ENCODE measurements at regions not wholly inside any gene's neighbourhood (a gene's known extent, or its start where the extent isn't known, plus 50 kb on each side); places are given as distances from the start of the nearest gene placed in this dataset.

DNA sequence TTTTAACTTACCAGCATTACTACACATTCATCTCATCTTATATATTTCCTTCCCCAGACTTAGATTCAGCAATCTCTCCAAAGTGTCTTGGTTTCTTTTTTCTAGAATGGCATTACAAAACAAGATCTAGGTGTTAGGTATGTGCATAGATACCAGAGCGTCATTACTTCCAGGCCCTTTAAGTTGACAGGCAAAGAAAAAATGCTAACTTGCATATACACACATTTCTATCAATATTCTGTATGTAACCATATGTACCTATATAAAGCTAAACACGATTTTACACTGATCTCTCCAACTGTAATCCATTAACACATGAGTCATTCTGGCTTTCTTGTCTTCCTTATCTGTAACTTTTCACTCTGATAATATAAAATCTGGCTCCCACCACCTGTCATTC lies 503.8 kb upstream of the NRXN1 start:
- Histone ChIP-seq H3K4me3 (no peak overlapping the region), H3K27ac (no peak overlapping the region), H3K27me3 (replicated peaks; ENCODE audit: insufficient read depth) (no peaks in the 10 kb centered on the region), H3K36me3 (no peaks in the 10 kb centered on the region), H3K4me1 (ENCODE audit: control insufficient read depth in 1 of 2, low read depth in 2 of 2) (no peaks in the 10 kb centered on the region), H3K9me3 (no peaks in the 10 kb centered on the region)
- DNase-seq (ENCODE audit: low spot score) = no peak
- no peak for TF ChIP-seq CTCF (IDR thresholded peaks at IDR 0.05)
- ATAC-seq (ENCODE audit: insufficient number of reproducible peaks, low FRiP score, low read depth) = no peak

DNA sequence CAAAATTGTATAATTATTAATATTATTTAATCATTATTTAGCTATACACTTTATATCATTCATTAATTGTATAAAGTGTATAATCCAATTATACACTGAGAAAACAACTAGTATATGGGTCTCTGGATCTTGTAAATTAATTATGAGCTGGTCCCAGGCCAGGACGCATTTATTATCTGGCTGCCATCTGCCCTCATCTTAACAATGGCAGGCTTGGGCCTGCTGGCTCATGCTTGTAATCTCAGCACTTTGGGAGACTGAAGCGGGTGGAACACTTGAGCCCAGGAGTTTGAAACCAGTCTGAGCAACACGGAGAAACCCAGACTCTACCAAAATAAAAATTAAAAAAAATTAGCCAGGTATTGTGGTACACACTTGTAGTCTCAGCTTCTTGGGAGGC lies 502.2 kb upstream of the NRXN1 start:
- no peaks in the 10 kb centered on the region for H3K9me3 ChIP-seq
- DNase-seq (ENCODE audit: low spot score) (no peak), ATAC-seq (ENCODE audit: insufficient number of reproducible peaks, low FRiP score, low read depth) (no peak)
- TF ChIP-seq CTCF (IDR thresholded peaks at IDR 0.05) = no peak
- H3K27me3 ChIP-seq (replicated peaks; ENCODE audit: insufficient read depth) = no peaks in the 10 kb centered on the region
- H3K36me3 ChIP-seq = no peaks in the 10 kb centered on the region
- H3K4me1 ChIP-seq (ENCODE audit: control insufficient read depth in 1 of 2, low read depth in 2 of 2) = no peaks in the 10 kb centered on the region
- no peak overlapping the region for H3K4me3 ChIP-seq
- H3K27ac ChIP-seq = no peak overlapping the region

- TF ChIP-seq CTCF (IDR thresholded peaks at IDR 0.05) = no peak
Observed at GRCh38 chr2:51528156-51528555, 496.2 kb upstream of the NRXN1 start.

GRCh38 chr2:51526766-51527165 lies 494.8 kb upstream of the NRXN1 start:
- H3K4me1 ChIP-seq (ENCODE audit: control insufficient read depth in 1 of 2, low read depth in 2 of 2) = no peaks in the 10 kb centered on the region
- ATAC-seq (ENCODE audit: insufficient number of reproducible peaks, low FRiP score, low read depth) = no peak
- no peak for DNase-seq (ENCODE audit: low spot score)
- H3K4me3 ChIP-seq = no peak overlapping the region
- H3K36me3 ChIP-seq = no peaks in the 10 kb centered on the region
- no peaks in the 10 kb centered on the region for H3K27me3 ChIP-seq (replicated peaks; ENCODE audit: insufficient read depth)
- TF ChIP-seq CTCF (IDR thresholded peaks at IDR 0.05) = no peak
- H3K27ac ChIP-seq = no peak overlapping the region
- no peaks in the 10 kb centered on the region for H3K9me3 ChIP-seq

More at GRCh38 chr2:51528156-51528555, 496.2 kb upstream of the NRXN1 start:
- Histone ChIP-seq H3K4me1 (ENCODE audit: control insufficient read depth in 1 of 2, low read depth in 2 of 2) (no peaks in the 10 kb centered on the region), H3K27ac (no peak overlapping the region), H3K36me3 (no peaks in the 10 kb centered on the region), H3K9me3 (no peaks in the 10 kb centered on the region), H3K27me3 (replicated peaks; ENCODE audit: insufficient read depth) (no peaks in the 10 kb centered on the region), H3K4me3 (no peak overlapping the region)
- no peak for ATAC-seq (ENCODE audit: insufficient number of reproducible peaks, low FRiP score, low read depth)
- DNase-seq (ENCODE audit: low spot score) = no peak

GRCh38 chr2:51516667-51517066 lies 484.7 kb upstream of the NRXN1 start:
- Histone ChIP-seq H3K4me3 (no peak overlapping the region), H3K4me1 (ENCODE audit: control insufficient read depth in 1 of 2, low read depth in 2 of 2) (no peaks in the 10 kb centered on the region), H3K9me3 (no peaks in the 10 kb centered on the region), H3K36me3 (no peaks in the 10 kb centered on the region), H3K27ac (no peak overlapping the region), H3K27me3 (replicated peaks; ENCODE audit: insufficient read depth) (no peaks in the 10 kb centered on the region)
- no peak for TF ChIP-seq CTCF (IDR thresholded peaks at IDR 0.05)
- no peak for ATAC-seq (ENCODE audit: insufficient number of reproducible peaks, low FRiP score, low read depth)
- DNase-seq (ENCODE audit: low spot score) = no peak

Data from thoracic aorta (tissue), 2 donors.